ENCODE measurements at regions not wholly inside any gene's neighbourhood (a gene's known extent, or its start where the extent isn't known, plus 50 kb on each side); places are given as distances from the start of the nearest gene placed in this dataset.

GRCh38 chr3:118480101-118480860 lies 554.4 kb downstream of the IGSF11 start:
- TF ChIP-seq ZNF565 (CRISPR knock-in tag; conservative IDR thresholded peaks at IDR 0.05; ENCODE audit: low read depth): no peak
- ATAC-seq: no peak

GRCh38 chr3:118485693-118486092 lies 549.0 kb downstream of the IGSF11 start:
- ATAC-seq: no peak
- TF ChIP-seq ZNF70 (CRISPR knock-in tag; IDR thresholded peaks at IDR 0.05) (no peak), CSRNP3 (CRISPR knock-in tag; IDR thresholded peaks at IDR 0.05) (no peak), OSR1 (CRISPR knock-in tag; IDR thresholded peaks at IDR 0.05) (no peak), ZNF565 (CRISPR knock-in tag; conservative IDR thresholded peaks at IDR 0.05; ENCODE audit: low read depth) (no peak)

- ATAC-seq: no peak
These were observed 546.9 kb downstream of the IGSF11 start for GRCh38 chr3:118487734-118488133.

GRCh38 chr3:118488732-118489131 lies 545.9 kb downstream of the IGSF11 start:
- TF ChIP-seq ZFP30 (CRISPR knock-in tag; IDR thresholded peaks at IDR 0.05) (no peak), ISL1 (CRISPR knock-in tag; IDR thresholded peaks at IDR 0.05) (no peak), CREB5 (CRISPR knock-in tag; IDR thresholded peaks at IDR 0.05; ENCODE audit: low read depth) (no peak), POU6F1 (CRISPR knock-in tag; IDR thresholded peaks at IDR 0.05; ENCODE audit: borderline replicate concordance, low read depth) (no peak), ZFP3 (CRISPR knock-in tag; IDR thresholded peaks at IDR 0.05) (no peak), ZC3H10 (CRISPR knock-in tag; IDR thresholded peaks at IDR 0.05) (no peak), PPARA (CRISPR knock-in tag; IDR thresholded peaks at IDR 0.05; ENCODE audit: borderline replicate concordance) (no peak), BACH2 (CRISPR knock-in tag; IDR thresholded peaks at IDR 0.05; ENCODE audit: borderline replicate concordance) (no peak), CSRNP3 (CRISPR knock-in tag; IDR thresholded peaks at IDR 0.05) (no peak), GLIS3 (CRISPR knock-in tag; IDR thresholded peaks at IDR 0.05) (no peak), ZNF565 (CRISPR knock-in tag; conservative IDR thresholded peaks at IDR 0.05; ENCODE audit: low read depth) (no peak), TCF4 (CRISPR knock-in tag; IDR thresholded peaks at IDR 0.05; ENCODE audit: borderline replicate concordance) (no peak), PATZ1 (CRISPR knock-in tag; IDR thresholded peaks at IDR 0.05; ENCODE audit: borderline replicate concordance) (no peak)
- ATAC-seq: no peak

More at GRCh38 chr3:118487734-118488133, 546.9 kb downstream of the IGSF11 start:
- TF ChIP-seq OSR1 (CRISPR knock-in tag; IDR thresholded peaks at IDR 0.05): no peak

GRCh38 chr3:118495206-118495605 lies 539.4 kb downstream of the IGSF11 start:
- ATAC-seq: no peak
- no peak for TF ChIP-seq POU6F1 (CRISPR knock-in tag; IDR thresholded peaks at IDR 0.05; ENCODE audit: borderline replicate concordance, low read depth)
- TF ChIP-seq TOX (CRISPR knock-in tag; IDR thresholded peaks at IDR 0.05; ENCODE audit: borderline replicate concordance): no peak
- no peak for TF ChIP-seq PATZ1 (CRISPR knock-in tag; IDR thresholded peaks at IDR 0.05; ENCODE audit: borderline replicate concordance)
- no peak for TF ChIP-seq ZC3H10 (CRISPR knock-in tag; IDR thresholded peaks at IDR 0.05)
- no peak for TF ChIP-seq SNAI2 (CRISPR knock-in tag; IDR thresholded peaks at IDR 0.05)
- TF ChIP-seq ZNF565 (CRISPR knock-in tag; conservative IDR thresholded peaks at IDR 0.05; ENCODE audit: low read depth): no peak
- no peak for TF ChIP-seq BACH2 (CRISPR knock-in tag; IDR thresholded peaks at IDR 0.05; ENCODE audit: borderline replicate concordance)
- no peak for TF ChIP-seq ARNTL (CRISPR knock-in tag; IDR thresholded peaks at IDR 0.05; ENCODE audit: borderline replicate concordance, low read depth)
- no peak for TF ChIP-seq CSDC2 (CRISPR knock-in tag; IDR thresholded peaks at IDR 0.05)
- TF ChIP-seq ISL1 (CRISPR knock-in tag; IDR thresholded peaks at IDR 0.05): no peak
- no peak for TF ChIP-seq RARB (CRISPR knock-in tag; IDR thresholded peaks at IDR 0.05)
- no peak for TF ChIP-seq ESRRG (CRISPR knock-in tag; IDR thresholded peaks at IDR 0.05)
- no peak for TF ChIP-seq ZNF70 (CRISPR knock-in tag; IDR thresholded peaks at IDR 0.05)
- no peak for TF ChIP-seq PPARA (CRISPR knock-in tag; IDR thresholded peaks at IDR 0.05; ENCODE audit: borderline replicate concordance)

Measured in SK-N-SH treated with all-trans-retinoic acid at 6 μM for 48 hours (cell line).